ENCODE measurements at regions not wholly inside any gene's neighbourhood (a gene's known extent, or its start where the extent isn't known, plus 50 kb on each side); places are given as distances from the start of the nearest gene placed in this dataset.
"Not testable (repeated sequence)": the region's sequence is repeated elsewhere in the genome, so short reads cannot be mapped to it uniquely, and the experiment has no call there.

DNA sequence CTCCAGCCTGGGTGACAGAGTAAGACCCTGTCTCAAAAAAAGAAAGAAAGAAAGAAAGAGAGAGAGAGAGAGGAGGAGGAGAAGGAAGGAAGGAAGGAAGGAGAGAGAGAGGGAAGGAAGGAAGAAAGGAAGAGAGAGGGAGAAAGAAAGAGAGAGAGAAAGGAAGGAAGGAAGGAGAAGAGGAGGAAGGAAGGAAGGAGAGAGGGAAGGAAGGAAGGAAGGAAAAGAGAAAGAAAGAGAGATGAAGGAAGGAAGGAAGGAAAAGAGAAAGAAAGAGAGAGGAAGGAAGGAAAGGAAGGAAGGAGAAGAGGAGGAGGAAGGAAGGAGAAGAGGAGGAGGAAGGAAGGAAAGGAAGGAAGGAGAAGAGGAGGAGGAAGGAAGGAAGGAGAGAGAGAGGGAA, 82.2 kb upstream of the ATP1B1 start:
- DNase-seq, result no peak

DNA sequence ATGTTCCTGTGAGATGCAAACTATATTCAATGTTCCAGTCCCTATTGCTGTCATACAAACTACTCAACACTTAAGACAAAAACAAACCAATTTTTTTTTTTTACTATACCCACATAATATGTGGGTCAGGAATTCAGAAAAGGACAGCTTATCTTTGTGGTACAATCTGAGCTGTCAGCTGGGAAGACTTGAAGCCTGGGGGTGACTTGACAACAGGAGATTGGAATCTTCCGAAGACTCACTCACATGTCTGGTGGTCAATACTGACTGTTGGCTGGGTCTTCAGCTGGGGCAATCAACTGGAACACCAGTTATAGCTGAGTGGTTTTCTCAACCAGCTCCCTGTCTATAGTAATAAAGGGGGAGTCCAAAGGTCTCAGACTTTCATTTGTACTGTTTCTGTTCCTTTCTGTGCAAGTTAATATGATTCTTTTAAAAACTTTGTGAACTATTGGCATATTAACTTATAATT, 81.7 kb upstream of the ATP1B1 start:
- DNase-seq, result no peak

DNA sequence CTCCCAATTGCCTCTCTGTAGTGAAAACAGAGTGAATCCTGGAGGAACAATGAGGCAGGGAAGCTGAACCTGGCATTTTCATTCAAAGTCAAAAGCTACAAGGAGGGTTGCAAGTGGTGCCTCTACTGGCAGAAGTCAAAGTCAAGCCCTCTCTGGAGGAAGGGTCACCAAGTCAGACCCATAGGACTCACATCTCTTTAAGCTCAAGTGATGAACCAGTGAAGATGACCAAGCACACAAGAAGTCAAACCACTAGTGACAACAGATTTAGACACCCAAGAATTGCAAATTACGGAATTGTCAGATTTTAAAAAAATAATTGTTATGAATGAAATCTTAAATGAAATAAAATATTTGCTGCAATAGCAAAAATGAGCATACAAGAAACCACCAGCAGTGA, 81.1 kb upstream of the ATP1B1 start:
- DNase-seq, result no peak

DNA sequence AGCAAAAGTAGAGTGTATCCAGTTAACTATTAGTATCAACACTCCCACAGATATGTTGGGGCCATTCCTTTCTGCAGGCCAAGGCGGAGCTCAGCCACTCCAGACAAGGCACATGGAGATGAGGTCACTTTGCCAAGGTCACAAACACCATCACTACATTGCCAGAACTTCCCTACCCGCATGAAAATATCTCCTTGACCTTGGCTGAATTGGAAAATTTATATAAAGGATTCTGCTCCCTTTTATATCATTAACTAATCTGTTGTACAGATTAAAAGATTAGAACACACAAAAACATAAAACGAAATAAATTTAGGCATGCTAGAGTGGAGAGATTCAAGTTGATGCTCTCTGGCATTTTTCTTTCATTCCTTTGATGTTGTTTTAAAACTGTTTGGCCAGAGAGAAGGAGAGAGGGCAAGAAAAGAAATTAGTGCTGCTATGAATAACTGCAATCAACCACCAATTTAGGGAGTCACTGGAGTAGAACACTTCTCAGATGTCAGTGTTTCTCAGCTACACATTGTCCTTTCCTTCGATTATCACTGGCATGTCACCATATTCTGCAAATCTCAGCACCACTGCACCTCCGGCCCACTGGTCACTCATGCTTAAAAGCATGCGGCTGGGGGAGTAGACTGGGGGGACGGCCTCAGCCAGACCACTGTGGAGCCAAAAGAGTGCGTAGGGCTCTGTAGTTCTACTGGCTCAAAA, 78.7 kb upstream of the ATP1B1 start:
- no peak for DNase-seq

DNA sequence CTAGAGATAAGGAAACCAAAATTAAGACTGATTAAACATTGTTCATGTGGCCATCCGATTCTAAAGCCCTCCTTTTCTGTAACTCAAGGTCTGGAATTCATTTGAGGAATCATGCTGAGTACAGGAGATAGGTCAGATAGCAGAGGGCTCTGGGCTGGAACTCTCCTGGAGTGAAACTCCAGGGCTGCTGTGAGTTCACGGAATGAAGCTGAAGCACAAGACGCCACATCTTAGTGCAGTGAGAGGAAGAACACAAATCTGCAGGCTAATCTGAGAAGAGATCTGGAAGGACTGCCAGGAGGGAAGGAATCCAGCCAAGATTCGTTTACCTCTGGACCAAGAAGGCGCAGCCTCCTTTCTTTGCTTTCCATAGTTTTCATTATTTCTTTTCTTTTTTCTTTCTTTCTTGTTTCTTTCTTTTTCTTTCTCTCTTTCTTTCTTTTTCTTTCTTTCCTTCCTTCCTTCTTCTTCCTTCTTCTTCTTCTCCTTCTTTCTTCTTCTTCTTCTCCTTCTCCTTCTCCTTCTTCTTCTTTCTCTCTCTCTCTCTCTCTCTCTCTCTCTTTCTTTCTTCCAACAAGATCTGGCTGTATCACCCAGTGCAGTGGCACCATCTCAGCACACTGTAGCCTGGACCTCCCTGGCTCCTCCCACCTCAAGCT, 74.8 kb upstream of the ATP1B1 start:
- no peak for DNase-seq

DNA sequence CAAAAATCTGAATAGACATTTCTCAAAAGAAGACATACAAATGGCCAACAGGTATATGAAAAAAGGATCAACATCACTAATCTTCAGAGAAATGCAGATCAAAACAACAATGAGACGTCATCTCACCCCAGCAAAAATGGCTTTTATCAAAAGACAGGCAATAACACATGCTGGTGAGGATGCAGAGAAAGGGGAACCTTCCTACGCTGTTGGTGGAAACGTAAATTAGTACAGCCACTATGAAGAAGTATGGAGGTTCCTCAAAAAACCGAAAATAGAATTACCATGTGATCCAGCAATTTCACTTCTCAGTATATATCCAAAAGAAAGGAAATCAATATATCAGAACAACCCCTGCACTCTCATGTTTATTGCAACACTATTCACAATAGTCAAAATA, 65.1 kb upstream of the ATP1B1 start:
- no peak for DNase-seq

DNA sequence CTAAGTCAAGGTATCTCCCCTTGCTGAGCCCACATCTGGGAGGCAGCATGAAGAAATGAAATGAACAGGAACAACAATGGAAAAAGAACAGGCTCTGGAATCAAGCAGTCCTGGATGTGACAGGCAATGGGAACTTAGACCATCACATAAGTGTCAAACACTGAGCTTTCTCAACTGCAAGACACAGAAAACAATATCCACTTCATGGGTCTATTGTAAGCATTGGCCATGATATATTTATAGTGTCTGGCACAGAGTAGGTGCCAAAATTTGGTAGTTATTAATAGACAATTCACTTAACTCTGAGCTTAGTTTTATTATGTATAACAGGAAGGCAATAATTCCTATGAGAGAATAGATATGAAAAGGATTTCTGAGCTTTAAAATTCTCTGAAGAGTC, 64.1 kb upstream of the ATP1B1 start:
- no peak for DNase-seq

DNA sequence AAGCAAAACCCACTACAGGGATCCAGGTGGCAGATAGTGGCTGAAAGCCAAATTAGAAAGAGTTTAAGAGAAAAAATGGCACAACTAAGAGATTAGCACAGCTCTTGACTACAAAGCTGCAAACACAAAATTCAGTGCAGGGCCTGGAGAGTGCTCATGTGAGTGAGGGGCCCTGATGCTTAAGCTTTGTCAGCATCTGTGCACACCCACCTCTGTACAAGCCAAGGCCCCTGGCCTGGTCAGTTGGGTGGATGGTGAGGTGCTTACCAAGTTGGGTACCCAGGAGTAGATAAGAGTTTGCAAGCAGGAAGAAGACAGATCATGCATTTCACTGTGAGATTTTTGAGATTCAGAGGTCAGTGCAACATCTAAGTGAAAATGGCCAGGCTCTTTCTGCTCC, 62.7 kb upstream of the ATP1B1 start:
- DNase-seq, result no peak

DNA sequence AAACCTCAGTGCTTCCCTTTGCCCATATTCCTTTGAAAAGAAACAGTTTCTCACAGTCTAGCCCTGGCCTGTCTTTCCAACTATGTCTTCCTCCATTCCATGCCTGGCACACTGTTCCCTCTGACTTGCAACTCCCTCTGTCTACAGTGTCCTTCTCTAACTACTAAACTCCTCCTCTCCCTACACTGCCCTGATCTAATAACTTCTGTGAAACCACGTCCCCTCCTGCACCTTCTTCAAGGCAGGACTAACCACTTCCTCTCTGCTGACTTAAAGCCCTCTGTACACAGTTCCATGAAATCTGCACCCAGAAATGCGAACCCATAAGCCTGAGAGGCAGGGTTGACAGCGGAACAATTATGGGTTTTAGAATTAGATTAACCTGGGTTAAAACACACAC, 62.2 kb upstream of the ATP1B1 start:
- no peak for DNase-seq

DNA sequence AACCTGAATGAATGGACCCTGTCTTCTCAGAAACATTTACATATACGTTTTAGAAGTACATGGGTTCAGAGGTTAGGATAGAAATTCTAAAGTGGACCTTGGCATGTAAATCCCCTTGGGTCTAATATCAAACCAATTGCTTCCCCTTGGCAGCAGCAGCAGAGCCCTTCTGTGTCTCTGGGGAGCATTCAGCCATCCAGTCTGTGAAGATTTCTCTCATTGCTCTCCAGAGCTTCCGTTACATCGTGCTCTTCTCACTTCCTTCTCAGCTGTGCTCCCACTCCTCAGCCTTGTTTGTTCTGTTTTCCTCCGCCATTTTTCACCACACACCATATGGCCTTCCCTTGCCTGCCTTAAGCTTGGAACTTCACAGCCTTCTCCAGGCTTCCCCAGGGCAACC, 61.5 kb upstream of the ATP1B1 start:
- DNase-seq, result peak; percentile 24

DNA sequence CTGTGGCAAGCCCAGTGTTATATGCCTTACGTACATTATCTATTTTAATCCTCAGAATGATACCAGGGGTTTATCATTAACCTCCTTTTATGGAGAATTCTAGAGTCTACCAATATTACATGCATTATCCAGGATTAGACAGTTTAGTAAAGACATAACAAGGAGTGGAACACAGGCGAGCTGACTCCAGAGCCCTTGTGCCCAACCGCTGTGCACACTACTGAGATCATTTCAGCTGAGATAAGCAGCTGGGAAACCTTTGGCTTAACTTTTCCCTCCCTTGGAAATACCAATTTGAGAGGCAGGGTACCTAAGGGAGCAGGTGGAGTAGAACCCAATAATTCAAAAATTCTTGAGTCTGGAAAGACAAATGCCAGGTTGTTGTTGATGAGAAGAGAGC, 59.8 kb upstream of the ATP1B1 start:
- no peak for DNase-seq

DNA sequence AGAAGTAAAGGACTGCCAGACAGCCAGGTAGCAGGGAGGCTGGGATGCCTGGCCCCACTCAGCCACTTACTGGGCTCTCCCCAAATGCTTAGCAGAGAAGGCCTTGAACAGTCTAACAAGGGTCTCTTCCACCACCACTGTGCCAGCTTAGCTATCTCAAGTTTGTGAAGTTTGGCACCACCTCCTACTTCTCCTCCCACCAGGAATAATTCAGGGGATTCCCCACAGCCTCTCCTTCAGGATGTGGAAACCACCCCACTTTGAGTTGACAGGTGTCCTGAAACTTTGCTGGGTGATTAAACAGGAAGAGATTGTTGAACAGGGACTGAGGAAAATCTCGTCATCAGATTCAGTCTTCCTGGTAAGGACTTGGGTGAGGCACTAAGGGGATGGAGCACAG, 59.4 kb upstream of the ATP1B1 start:
- DNase-seq, result no peak

DNA sequence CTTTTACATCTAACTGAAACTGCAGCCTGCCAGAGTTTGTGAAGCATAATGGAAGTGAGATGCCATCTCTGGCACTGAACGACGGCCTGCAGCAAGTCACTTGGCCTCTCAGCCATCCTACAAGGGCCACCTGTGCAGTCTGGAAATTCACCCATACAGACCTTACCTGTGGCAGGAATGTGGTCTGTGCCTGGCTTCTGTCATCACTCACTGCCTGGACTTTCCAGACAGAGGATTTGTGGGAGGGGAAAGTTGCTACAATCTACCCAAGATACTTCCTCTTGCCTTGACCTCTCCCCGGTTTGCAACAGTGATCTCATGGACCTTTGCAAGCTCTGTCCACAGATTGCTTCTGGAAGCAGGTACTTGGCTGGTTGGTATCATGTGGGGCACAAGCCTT, 58.4 kb upstream of the ATP1B1 start:
- no peak for DNase-seq

DNA sequence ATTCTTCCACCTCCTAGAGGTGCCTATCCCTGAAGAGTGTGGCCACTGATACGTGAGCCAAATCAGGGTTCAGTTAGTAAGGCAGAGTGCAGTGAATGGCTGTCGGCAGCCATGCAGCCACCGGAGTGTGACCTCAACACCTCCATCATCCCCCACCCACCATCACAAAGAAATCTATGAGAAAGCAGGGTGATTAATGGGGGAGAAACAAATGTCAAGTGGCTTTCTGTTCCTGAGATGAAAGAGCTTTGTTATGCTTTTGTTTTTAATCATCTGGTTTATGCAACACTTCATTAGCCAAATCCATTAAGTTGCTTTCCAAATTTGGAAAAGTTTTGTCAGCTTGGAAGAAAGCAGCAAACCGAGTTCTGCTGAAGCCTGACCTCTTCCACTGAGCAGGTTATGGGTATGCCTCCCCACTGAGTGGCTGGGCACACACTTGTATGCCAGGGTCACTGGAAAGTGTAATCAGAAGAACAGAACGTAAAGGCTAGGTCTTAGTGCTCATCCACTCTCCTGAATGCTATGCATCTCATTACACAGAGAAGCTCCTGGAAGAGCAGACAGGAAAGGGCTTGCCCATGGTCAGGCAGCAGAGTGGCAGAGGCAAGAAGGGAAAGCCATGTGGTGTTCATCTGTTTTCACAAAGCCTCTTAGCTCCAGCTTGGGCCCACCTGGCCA, 57.1 kb upstream of the ATP1B1 start:
- no peak for DNase-seq

DNA sequence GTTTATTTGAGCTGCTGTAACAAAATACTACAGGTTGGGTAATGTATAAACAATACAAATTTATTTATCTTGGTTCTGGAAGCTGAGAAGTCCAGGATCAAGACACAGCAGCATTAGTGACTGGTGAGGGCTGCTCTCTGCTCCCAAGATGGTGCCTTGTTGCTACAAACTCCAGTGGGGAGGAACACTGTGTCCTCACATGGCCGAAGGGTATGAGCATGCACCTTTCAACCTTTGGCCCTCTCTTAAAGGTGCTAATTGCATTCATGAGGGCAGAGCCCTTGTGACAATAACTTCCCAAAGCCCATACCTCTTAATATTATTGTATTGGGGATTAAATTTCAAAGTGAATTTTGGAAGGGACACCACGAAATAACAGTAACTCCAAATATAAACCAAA, 55.3 kb upstream of the ATP1B1 start:
- no peak for DNase-seq

DNA sequence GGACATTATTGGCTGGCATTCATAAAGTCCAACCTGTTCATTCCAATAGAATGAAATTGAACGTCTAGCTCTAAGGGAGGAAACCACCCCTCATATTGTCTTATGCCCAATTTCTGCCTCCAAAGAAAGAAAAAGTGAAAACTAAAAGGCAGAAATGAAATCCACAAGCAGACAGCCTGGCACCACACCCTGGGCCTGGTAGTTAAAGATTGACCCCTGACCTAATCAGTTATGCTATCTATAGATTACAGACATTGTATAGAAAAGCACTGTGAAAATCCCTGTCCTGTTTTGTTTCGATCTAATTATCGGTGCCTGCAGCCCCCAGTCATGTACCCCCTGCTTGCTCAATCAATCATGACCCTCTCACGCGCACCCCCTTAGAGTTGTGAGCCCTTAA, 54.3 kb upstream of the ATP1B1 start:
- DNase-seq, result not testable (repeated sequence)

DNA sequence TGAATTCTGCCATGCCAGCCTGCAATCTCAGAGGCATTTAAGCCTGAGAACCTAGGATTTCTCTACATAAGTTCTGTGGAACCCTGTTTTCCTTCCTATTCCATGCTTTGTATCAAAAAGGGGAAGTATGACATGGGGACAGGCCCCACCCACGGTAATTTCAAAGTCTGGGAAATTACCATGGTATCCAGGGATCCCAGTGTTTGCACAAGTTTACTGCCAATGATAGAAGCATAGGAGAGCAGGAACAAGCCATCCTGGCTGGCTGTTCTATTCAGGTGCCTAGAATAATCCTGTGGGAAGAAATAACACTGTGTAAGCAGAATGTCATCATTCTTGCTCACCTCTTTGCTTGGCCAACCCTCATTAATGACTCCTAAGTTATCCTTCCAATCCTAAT, 53.8 kb upstream of the ATP1B1 start:
- no peak for DNase-seq

DNA sequence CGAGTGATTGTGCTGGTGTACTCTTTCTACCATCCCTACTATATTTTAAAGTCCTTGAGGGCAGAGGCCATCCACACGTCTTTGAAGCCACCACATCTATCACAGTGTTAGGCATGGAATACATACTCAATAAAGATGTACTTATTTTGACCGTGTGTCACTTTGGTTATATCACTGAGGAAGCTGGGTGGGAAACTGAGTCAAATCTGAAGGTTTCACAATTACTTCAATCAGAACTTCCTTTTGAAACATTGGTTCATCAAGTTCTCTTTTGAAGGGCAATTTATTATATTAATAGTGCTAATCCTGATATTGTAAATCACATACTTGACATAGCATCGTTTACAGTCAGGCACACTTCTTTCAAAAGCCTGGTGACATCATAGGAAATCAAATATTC, 53.3 kb upstream of the ATP1B1 start:
- DNase-seq, result no peak

Measured in NCI-H2171 (cell line).